ENCODE measurements at regions not wholly inside any gene's neighbourhood (a gene's known extent, or its start where the extent isn't known, plus 50 kb on each side); places are given as distances from the start of the nearest gene placed in this dataset.
A peak's percentile ranks its signal among the peaks of the same experiment; 100 is the strongest.
"Not testable (repeated sequence)": the region's sequence is repeated elsewhere in the genome, so short reads cannot be mapped to it uniquely, and the experiment has no call there.

- DNase-seq (ENCODE audit: low read depth in 4 of 4, low spot score in 3 of 4): no peak
These were observed 741.1 kb downstream of the CDH11 start for GRCh38 chr16:64380751-64381150.

GRCh38 chr16:64375391-64375980, 746.4 kb downstream of the CDH11 start:
- no peak for DNase-seq (ENCODE audit: low read depth in 4 of 4, low spot score in 3 of 4)

- no peak for DNase-seq (ENCODE audit: low read depth in 4 of 4, low spot score in 3 of 4)
These were observed 751.8 kb downstream of the CDH11 start for GRCh38 chr16:64370112-64370511.

- no peak for DNase-seq (ENCODE audit: low read depth in 4 of 4, low spot score in 3 of 4)
These were observed 756.4 kb downstream of the CDH11 start for GRCh38 chr16:64365448-64365931.

- DNase-seq (ENCODE audit: low read depth in 4 of 4, low spot score in 3 of 4): no peak
These were observed 757.0 kb downstream of the CDH11 start for GRCh38 chr16:64364894-64365293.

- no peak for DNase-seq (ENCODE audit: low read depth in 4 of 4, low spot score in 3 of 4)
These were observed 757.4 kb downstream of the CDH11 start for GRCh38 chr16:64364416-64364815.

GRCh38 chr16:64364016-64364415, 757.8 kb downstream of the CDH11 start:
- no peak for DNase-seq (ENCODE audit: low read depth in 4 of 4, low spot score in 3 of 4)

GRCh38 chr16:64363039-64363438, 758.8 kb downstream of the CDH11 start:
- no peak for DNase-seq (ENCODE audit: low read depth in 4 of 4, low spot score in 3 of 4)

- DNase-seq (ENCODE audit: low read depth in 4 of 4, low spot score in 3 of 4): no peak
These were observed 759.7 kb downstream of the CDH11 start for GRCh38 chr16:64362193-64362592.

- DNase-seq (ENCODE audit: low read depth in 4 of 4, low spot score in 3 of 4): no peak
These were observed 760.1 kb downstream of the CDH11 start for GRCh38 chr16:64361753-64362152.

- DNase-seq (ENCODE audit: low read depth in 4 of 4, low spot score in 3 of 4): no peak
These were observed 763.6 kb downstream of the CDH11 start for GRCh38 chr16:64358291-64358690.

- peak in 2 of 4 donors; percentile 2 to 22 for DNase-seq (ENCODE audit: low read depth in 4 of 4, low spot score in 3 of 4)
These were observed 765.6 kb downstream of the CDH11 start for GRCh38 chr16:64356267-64356666.

GRCh38 chr16:64352246-64352645, 769.6 kb downstream of the CDH11 start:
- DNase-seq (ENCODE audit: low read depth in 4 of 4, low spot score in 3 of 4): no peak

- DNase-seq (ENCODE audit: low read depth in 4 of 4, low spot score in 3 of 4): no peak
These were observed 770.7 kb downstream of the CDH11 start for GRCh38 chr16:64351121-64351520.

- DNase-seq (ENCODE audit: low read depth in 4 of 4, low spot score in 3 of 4): no peak
These were observed 775.8 kb downstream of the CDH11 start for GRCh38 chr16:64346080-64346479.

- no peak for DNase-seq (ENCODE audit: low read depth in 4 of 4, low spot score in 3 of 4)
These were observed 776.7 kb downstream of the CDH11 start for GRCh38 chr16:64345142-64345541.

GRCh38 chr16:64343820-64344443, 777.9 kb downstream of the CDH11 start:
- DNase-seq (ENCODE audit: low read depth in 4 of 4, low spot score in 3 of 4): not testable (repeated sequence)

GRCh38 chr16:64343061-64343819, 778.6 kb downstream of the CDH11 start:
- no peak for DNase-seq (ENCODE audit: low read depth in 4 of 4, low spot score in 3 of 4)

GRCh38 chr16:64341336-64341735, 780.5 kb downstream of the CDH11 start:
- DNase-seq (ENCODE audit: low read depth in 4 of 4, low spot score in 3 of 4): not testable (repeated sequence)

- DNase-seq (ENCODE audit: low read depth in 4 of 4, low spot score in 3 of 4): no peak
These were observed 782.7 kb downstream of the CDH11 start for GRCh38 chr16:64339052-64339770.

GRCh38 chr16:64321881-64322280, 800.0 kb downstream of the CDH11 start:
- no peak for DNase-seq (ENCODE audit: low read depth in 4 of 4, low spot score in 3 of 4)

Data from right renal pelvis (tissue), 4 donors.